ENCODE measurements at regions not wholly inside any gene's neighbourhood (a gene's known extent, or its start where the extent isn't known, plus 50 kb on each side); places are given as distances from the start of the nearest gene placed in this dataset.
A peak's percentile ranks its signal among the peaks of the same experiment; 100 is the strongest.
"Not testable (repeated sequence)": the region's sequence is repeated elsewhere in the genome, so short reads cannot be mapped to it uniquely, and the experiment has no call there.

DNA sequence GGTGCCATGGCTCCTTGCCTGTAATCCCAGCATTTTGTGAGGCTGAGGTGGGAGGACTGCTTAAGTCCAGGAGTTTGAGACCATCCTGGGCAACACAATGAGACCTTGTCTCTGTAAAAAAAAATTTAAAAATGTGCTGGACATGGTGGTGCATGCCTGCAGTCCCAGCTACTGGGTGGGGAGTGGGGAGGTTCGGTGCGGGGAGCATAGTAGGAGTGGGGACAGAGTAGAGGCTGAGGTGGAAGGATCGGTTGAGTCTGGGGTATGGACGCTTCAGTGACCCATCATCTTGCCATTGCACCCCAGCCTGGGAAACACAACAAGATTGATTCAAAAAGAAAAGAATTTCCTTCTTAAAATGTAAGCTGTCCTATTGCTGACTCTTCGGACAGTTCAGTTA lies 1490.0 kb upstream of the GBE1 start:
- DNase-seq: no peak

DNA sequence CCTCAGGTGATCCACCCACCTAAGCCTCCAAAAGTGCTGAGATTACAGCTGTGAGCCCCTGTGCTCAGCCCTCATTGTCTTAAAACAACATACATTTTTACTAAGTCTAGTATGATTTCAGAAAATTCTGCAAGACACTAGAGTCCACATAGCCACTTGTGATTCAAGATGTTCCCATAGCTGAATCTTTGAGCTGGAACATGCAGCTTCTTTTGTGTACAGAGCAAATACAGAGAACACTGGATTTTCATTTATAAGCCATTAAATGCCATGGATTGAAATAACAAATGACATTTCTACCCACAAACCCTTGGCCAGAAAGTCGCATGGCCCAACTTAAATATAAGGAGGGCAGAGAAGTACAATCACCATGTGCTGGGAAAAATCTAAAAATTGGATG lies 1489.2 kb upstream of the GBE1 start:
- no peak for DNase-seq

DNA sequence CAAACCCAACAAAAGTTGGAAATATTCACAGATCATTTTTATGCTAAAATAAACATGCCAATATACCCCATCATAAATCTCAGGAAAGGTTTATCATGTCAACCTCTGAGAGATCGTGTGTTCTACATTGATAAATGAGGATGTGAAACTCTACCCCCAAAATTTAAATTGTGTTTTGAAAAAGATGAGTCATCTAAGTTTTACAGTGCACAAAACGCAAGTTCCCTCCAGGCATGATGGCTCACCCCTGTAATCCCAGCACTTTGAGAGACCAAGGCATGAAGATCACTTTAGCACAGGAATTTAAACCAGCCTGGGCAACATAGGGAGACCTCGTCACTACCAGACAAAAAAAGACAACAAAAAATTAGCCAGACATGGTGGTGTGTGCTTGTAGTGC lies 1487.0 kb upstream of the GBE1 start:
- DNase-seq: no peak

DNA sequence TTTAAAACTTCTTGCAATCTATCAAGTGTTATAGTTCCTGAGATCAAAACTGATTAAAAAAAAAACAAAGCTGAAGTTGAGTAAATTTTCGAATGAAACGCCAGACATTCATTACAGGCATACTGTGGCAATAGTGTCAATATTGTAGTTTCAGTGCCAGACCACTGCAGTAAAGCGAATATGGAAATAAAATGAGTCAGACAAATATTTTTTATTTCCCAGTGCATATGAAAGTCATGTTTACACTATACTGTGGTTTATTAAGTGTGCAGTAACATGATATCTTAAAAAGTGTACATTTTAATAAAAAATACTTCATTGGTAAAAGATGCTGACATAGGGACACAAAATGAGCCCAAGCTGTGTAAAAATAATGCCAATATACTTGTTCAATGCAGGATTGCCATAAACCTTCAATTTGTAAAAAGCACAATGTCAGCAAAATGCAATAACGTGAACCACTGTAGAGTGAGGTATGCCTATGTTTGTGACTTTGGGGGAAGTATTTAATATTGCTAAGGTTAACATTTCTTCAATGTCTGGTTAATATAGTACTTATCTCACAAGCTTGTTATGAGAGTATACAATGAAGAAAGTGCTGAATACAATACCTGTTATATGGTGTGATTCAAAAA lies 1473.9 kb upstream of the GBE1 start:
- DNase-seq: no peak

DNA sequence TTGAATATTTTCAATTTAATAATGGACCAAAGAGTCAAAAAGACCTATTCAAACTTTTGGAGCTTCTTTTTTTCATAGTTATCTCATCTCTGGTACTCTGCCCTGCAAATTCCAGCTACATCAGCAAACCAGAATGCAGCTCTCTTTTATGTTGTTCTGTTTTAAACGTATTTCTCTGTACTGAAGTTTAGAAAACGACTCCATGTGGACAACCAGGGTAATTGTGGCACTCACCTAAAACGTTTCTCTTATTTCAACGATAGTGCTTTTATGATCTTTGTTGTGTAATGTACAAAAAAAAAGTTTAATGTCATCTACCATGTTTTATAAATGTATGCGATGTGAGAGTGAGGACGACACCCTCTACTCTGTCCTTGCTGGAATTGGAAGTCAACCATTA lies 1472.3 kb upstream of the GBE1 start:
- DNase-seq: no peak

DNA sequence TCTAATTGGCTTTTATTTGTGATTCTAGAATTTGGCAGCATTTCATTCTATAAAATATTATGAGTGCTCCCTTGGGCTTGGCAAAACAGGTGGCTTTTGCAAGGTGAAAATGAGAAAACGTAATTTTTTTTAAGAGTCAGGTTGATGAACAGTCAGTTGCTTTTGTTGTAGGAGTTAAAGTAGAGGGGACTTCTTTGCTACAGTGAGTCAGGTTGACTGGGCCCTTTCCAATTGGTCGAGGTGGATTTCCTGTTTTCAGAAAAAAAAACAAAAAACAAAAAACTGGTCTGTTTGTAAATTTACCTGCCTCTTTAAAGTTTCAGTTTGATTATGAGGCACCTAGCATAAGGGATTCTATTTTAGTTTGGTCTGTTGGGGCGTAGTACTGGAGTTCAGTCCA lies 1469.4 kb upstream of the GBE1 start:
- DNase-seq: no peak

DNA sequence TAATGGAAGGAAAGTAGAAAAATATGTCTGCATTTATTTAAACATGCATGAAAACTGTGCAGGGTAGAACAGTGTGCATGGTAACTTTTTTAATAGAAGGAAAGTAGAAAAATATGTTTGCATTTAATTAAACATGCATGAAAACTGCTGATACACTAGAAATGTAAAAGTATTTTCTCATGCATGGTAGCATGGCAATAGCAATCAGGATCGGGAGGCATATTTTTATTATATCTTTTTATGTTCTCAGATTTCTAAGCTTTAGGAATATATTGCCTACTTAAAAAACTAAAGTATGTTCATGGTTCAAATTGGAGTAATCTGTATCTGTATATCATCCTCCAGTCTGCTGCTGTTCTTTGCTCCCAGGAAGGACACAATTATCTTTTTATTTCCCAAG lies 1468.9 kb upstream of the GBE1 start:
- no peak for DNase-seq

DNA sequence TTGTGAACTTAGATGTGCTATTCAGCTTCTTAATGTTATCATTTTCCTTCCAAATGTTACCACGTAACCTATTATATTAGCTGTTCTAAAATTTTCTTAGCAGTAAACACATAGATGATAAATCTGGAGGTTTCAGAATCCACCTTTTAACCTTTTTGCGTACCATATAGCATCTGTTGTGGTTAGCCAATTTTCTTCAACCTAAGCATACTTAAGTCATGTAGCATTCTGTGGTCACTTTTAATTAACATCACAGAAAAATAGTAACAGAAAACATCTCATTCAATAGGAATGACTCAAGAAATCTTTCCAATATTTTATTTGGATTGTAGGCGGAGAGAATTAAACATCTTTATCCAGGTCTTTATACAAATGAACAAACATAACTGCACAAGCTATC lies 1465.3 kb upstream of the GBE1 start:
- no peak for DNase-seq

DNA sequence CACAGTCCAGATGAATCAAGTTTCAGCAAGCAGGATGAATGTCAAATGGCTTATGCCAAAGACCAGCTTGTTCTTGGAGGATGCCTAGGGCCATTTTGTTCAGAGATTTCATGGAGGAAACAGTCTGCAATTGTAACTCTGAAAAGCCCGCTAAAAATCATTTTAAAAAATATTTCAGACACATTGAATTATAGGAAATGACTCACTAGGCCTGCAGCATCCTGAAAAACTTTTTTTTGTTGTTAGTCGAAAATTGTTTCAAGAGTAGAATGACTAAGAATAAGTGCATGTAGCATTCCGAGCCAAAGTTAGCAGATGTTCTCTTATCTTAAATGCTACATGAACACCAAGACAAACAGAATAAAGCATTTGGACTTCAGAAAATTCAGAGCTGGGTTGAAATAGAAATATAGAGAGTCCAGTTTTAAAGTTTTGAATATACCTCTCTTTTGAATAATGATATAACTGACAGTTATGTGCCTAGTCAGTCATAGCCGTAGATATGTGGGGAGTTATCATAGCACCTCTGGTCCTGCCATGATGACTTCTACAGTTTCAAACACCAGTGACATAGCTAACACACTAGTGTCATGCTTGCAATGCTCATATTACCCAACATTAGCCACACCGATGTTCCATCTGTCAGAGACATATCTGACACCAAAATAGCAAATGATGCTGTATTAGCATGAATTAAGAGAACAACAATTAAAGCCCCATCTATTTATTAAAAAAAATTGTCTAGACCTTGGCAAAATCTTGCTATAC lies 1462.8 kb upstream of the GBE1 start:
- no peak for DNase-seq

DNA sequence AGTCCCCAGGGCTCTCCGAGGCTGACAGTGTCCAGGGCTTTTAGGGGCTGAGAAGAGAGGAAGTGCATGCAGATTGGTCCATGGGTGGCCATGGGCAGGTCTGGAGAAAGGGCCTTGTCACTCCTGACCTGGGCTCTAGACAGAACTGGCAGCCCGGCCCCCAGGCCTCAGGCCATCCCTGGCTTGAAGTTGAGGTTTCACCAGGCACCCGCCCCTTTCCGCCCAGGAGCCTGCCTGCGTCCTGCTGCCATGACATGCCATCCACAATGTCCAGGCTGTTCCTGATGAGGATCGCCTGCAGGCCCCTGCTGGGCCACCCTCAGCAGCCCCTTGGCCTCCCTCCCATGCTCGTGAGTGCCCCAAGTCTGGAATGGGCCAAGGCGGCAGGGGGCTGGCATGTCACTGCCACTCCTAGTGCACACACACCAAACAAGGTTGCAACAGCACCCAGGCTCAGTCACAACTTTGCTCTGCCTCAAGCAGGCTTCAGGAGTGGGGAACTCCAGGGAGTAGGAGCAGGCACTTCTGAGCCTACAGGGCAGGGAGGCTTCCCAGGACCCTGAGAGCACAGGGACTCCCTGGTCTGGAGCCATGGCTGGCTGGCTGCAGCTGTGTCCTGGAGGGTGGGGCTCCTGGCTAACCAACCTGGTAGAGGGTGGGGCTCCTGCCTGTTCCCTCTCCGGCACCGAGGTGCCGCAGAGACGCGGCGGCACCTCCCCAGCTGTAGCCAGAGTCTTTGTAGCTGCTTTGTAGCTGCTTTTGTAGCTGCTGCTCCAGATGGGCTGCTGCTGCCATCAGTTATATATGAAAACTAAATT lies 1457.1 kb upstream of the GBE1 start:
- DNase-seq: no peak

DNA sequence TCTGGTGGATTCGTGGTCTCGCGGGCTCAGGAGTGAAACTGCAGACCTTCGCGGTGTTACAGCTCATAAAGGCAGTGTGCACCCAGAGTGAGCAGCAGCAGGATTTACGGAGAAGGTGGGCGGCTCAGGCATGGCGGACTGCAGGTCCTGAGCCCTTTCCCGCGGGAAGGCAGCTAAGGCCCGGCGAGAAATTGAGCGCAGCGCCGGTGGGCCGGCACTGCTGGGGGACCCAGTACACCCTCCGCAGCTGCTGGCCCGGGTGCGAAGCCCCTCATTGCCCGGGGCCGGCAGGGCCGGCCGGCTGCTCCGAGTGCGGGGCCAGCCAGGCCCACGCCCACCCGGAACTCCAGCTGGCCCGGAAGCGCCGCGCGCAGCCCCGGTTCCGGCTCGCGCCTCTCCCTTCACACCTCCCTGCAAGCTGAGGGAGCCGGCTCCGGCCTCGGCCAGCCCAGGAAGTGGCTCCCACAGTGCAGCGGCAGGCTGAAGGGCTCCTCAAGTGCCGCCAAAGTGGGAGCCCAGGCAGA lies 1456.2 kb upstream of the GBE1 start:
- DNase-seq: not testable (repeated sequence)

DNA sequence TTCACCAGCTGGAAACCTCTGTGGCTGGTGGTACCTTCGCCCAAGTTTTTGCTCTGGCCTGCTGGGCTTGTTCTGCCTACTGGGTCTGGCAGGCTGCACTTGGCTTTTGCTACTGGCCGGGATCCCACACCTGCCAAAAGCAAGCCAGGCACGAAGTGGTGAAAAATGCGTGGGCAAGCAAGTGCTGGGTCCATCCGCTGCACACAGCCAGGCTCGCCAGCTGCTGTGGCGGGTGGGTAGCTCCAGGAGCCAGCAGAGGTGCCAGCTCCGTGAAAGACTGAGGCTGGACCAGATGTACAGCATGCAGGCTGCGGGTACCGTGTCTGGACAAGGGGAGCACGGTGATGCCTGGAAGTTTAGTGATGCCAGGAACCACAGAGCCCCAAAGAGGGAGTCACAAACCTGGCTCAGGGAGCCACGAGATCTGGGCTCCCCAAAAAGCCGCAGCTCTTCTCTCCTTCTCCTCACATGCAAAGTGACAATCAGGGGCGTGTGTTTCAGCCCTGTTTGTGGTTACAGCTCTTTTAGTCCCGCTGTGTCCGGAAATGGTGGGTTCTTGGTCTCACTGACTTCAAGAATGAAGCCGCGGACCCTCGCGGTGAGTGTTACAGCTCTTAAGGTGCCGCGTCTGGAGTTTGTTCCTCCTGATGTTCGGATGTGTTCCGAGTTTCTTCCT lies 1455.6 kb upstream of the GBE1 start:
- DNase-seq: no peak

DNA sequence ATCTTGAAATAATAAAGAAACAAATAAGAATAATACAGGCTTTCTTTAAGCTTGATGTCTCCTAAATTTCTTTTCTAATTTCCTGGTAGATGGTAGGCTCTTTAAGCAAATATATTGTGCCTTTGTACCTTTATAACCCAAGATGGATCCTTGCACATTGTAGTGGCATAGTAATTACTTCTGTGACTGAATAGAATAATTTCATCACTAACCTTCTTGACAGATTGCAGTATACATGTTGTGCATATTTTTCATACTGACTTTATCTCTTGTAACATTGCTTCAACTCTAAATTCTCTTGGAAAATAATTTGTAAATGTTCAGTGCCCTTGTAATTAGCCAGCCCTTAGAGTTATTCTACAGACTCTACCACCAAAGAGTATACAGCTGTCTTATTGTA lies 1433.8 kb upstream of the GBE1 start:
- no peak for DNase-seq

DNA sequence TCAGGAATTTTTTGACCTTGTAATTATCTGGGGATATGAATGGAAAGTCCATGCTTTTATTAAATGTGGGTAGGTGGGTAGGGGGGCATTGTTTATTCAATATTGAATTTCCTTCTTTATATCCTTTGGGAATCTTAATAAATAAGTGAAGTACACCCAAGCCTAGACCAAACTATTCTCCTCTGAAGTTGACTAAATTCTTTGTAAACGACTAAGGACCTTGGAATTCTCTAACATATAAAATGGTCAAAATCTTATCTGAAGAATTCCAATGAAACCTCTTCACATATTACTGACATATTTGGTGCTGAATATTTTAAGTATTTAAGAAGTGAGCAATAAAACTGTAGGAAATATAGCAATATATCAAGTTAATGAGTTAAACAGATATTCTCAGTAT lies 1432.1 kb upstream of the GBE1 start:
- DNase-seq: no peak

DNA sequence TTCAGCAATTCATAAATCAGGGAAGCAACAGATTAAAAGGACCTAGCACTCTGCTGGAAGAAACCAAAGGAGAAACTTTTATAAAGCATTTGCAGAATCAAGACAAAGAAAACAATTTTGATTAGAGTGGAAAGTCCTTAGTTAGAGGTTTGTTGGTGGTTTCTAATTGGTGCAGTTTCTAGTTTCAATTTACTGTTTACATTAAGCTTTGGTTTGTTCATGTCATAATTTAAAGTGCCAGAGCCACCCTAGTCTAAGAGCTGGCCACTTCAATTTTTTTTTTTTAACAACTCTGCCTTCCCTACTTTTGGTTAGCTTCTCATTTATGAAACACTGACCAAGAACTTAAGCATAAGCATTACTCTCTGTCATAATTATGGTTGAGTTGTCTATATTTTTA lies 1428.2 kb upstream of the GBE1 start:
- no peak for DNase-seq

DNA sequence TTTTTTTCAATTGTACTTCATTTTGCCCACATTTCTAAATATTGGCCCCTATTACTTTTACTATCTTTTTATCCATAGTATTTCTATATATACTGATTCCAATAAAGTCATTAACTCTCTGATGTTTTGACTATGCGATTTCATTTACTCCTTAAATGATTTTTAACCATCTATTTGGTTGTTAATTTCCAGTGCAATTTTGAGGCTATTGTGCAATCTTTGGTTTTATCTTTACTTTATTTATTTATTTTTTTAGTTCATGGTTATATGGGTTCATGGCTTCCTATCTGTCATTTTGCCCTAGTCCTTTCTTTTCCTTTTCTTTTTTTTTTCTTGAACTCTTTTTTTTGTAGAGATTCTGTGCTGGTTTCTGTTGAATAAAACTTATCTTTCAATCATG lies 1408.0 kb upstream of the GBE1 start:
- DNase-seq: no peak

DNA sequence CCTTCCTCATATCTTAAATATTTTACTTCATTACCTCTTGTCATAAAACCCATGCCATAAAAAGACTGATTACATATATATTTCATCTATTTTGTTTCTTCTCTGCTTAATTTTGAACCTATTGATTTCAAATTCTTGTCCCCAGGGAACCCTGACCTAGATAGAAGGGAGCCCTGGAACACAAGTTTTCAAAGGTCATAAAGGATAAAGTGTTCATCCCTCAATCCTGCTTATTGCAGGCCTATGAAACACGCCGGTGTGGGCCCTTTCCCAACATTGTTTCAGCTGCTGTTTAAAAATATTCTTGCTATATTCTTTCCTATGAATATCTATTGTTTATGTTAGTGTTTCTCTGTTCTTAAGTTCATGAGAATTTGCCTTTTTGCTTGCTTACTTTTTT lies 1389.5 kb upstream of the GBE1 start:
- DNase-seq: no peak

DNA sequence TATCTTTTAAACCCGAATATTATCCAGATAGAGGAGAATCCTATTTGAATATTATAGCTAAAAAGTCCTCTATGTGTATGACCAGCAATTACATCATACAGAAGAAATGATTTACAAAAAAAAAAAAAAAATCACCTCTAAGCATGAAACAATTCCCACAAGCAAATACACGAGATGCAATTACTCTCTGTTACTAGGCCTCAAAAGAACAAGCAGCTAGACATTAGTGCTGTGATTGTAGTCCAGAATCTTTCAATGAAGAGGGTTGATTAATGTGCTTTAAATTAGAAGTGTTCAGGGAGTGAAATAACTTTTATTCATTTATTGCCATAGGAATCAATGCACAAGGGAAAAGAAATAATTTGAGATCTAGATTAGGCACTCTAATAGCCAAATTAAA lies 1379.5 kb upstream of the GBE1 start:
- DNase-seq: no peak

DNA sequence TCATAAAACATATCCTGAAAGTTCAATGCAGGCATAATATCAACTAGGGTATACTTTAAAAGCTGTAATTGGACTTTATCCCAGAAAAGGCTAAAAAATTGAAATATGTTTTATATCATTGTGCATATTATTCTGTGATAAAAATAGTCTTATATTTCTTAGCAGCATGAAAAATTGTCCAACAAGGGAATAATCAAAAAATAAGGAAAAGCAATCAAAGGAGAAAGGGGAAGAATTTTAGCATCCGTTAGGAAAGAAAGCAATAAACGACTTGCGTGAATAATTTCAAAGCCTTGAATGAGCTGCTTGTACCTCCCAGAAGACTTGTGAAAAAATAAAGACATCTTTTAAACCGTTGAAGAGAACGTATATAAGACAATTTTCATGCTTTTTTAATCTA lies 1369.8 kb upstream of the GBE1 start:
- DNase-seq: no peak

DNA sequence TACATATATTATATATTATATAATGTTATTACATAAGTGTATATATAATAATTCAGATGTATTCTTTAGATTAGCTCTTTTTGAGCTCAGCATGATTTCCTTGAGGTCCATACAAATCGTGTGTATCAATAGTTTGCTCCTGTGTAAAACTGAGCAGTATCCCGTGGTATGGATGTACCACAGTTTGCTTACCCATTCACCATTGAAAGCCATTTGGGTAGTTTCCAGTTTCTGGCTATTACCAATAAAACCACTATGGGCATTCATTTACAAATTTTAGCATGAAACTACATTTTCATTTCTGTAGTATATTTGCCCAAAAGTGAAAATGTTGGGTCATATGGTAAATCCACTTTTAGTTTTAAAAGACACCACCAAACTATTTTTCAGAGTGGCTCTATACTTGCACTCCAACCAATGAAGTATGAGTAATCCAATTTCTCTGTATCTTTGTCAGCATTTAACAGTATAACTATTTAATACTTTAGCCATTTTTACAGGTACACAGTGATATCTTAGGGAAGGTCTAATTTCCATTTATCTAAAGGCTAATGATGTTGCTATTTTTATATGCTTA lies 1361.4 kb upstream of the GBE1 start:
- DNase-seq: no peak

DNA sequence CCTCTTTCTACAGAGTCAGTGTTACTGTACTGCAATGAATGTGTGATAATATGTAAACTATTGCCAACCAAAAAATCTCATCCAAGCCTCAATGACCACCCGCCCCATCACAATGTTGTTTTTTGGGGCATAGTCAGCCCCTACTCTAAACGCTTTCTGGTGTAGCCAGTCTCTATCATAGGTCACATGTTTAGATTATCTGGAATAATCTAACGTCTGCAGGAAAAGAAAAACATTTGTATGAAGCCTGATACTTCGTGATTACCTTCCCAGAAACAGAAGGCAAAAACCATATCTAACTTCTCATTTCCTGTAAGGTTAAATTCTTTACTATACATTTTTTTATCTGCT lies 1331.8 kb upstream of the GBE1 start:
- DNase-seq: peak; percentile 6

DNA sequence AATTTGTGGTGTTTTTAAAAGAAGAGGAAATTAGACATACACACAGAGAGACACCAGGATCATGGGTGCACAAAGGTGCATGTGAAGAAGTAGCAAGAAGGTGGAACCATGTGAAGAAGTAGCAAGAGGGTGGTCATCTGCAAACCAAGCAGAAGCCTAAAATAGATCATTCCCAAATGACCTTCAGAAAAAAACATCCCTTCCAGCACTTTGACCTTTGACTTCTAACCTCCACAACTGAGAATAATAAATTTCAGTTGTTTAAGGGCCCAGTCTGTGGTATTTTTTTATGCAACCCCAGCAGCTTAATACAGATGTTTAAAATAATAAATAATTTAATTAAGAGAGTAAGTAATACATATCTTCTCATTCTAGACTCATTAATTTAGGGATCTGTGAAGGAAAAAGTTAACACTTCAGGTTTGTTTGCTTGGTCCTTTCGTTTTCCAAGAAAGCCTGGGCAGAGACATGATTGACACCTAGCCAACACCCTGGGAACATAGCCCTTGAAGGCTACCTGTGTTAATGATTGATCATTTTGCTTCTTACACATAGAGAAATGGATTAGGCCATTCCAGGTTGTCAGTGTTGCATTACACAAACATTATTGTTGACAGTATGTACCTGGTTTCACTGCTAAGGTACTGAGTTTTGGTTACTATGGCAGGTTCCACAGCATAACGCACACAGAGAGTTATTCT lies 1331.2 kb upstream of the GBE1 start:
- no peak for DNase-seq
